Skin epidermis (tissue), 12 donors: ENCODE measurements at regions not wholly inside any gene's neighbourhood (a gene's known extent, or its start where the extent isn't known, plus 50 kb on each side); places are given as distances from the start of the nearest gene placed in this dataset.

Experiments used
- H3K27ac ChIP-seq, 21 experiments: fragments of 200-600 bp; sonication (generic) in 11 of 21; one replicate each; pipeline ENCODE4 v1.5.0; 2020; ENCODE audit warnings: mild to moderate bottlenecking in 3 of 21, inconsistent platforms in 2 of 21, moderate library complexity in 2 of 21
- H3K4me3 ChIP-seq, 7 experiments: fragments of 200-600 bp; sonication (generic) in 2 of 7; one replicate each; pipeline ENCODE4 v1.5.0; 2020; ENCODE audit warnings: inconsistent platforms in 2 of 7, mild to moderate bottlenecking in 2 of 7, moderate library complexity in 1 of 7

DNA sequence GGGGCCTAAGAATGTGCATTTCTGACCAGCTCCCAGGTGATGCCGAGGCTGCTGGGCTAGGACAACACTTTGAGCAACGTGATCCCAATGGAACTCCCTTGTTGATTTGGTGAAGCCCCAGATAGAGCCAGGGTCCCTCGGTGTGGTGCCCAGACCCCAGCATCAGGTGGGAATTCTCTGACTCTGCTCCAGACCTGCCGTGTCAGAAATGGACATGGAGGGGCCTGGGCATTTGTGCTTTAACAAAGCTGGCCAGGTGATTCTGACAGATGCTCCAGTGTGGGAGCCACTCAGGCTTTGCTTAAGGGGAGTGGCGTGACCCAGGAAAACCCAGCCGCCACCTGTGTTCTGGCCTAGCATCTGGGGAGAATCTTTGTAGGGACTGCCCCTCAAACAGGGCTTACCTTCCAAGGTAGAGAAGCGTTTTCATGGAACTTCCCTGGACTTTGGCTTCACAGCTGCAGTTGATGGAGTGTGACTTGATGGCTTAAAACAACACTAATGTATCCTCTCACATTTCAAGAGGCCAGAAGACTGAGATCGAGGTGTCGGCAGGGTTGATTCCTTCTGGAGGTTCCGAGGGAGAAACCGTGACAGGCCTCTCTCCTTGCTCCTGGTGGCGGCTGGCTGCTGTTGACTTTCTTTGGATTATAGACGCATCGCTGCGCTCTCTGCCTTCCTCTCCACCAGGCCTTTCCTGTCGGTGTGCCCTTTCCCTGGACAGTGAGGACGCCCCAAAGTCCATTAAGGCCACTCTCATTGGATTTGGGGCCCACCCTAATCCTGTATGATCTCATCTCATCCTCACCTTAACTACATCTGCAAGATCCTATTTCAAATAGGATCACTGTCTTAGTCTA, 57.0 kb upstream of the HDAC4 start:
- no peak overlapping the region for H3K27ac ChIP-seq
- no peak overlapping the region for H3K4me3 ChIP-seq

DNA sequence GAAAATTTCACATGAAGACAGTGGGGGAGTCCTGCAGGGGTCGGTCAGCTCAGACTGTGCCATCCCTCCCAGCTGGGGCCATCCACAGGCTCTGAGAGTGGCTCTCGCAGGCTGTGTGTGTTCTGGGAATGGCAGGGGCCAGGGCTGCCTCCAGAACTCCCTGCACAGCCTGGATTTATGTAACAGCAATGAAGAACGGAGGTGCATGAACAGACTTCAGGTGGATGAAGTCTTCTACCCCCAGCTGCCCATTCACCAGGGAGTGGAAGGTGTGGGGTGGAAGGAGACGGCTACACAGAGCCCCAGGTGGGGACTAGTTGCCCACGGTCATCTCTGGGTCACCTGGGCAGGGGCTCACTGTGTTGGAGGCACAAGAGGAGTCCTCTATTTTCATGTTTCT, 56.1 kb upstream of the HDAC4 start:
- no peak overlapping the region for H3K27ac ChIP-seq
- H3K4me3 ChIP-seq, result no peak overlapping the region

DNA sequence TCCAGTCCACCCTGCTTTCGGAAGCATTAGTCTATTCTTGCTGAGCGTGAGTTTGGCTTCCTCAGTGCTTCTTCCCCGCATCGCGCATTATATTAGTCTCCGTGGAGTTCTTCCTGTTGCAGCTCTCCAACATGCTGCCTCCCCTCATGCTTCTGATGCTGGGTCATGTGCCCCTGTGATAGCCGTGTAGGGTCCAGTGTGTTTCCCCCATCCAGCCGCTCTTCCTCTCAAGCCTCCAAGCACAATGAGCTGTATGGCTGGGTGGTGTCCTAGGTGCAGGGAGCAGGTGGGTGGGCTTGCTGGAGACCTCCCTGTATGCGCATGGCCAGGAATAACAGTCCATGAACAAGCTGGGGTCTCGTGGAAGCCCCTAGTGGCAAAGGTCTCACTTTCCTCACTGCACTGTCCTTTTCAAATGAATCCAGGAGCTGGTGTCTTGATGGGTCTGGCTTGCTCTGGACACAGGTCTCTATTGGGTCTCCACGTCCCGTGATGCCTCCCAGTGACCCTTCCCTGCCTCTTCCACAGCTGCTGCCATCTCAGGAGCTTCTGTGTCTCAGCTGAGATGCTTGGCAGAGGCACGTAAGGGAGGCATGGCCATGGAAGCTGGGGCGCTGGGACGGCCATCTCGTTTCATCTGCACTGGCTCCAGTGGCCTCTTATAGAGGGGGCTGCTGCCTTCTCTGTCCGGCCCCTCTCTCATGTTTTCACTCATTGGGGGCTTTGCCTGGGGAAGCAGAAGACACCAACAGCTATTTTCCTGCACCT, 54.8 kb upstream of the HDAC4 start:
- no peak overlapping the region for H3K4me3 ChIP-seq
- no peak overlapping the region for H3K27ac ChIP-seq

DNA sequence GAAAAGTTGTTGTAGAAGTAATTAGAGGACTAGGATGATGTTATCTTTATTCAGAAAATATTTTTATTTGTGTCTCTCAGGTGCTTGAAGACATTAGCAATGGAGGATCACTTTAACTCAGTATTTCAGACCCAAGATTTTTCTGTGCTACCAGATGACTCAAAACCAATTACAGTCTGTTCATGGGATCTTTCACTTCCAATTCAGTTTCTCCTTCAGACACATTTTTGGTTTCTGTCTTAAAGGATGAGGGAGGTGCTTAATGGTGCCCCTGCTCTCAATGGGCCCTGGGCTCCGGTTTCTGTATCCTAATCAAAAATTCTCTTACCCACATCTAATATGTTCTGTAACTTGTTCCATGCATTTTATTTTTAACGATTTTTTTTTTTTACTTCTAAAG, 53.7 kb upstream of the HDAC4 start:
- Histone ChIP-seq H3K4me3 (no peak overlapping the region), H3K27ac (no peak overlapping the region)
